DND-41 (cell line): ENCODE measurements at regions not wholly inside any gene's neighbourhood (a gene's known extent, or its start where the extent isn't known, plus 50 kb on each side); places are given as distances from the start of the nearest gene placed in this dataset.

ENCODE experiments used
- CTCF ChIP-seq: IDR thresholded peaks from 2 replicates; pipeline ENCODE4 v1.5.1; 2012; ENCODE audit warnings: borderline replicate concordance, low read length, moderate library complexity, mild to moderate bottlenecking; ENCODE audit not compliant: poor library complexity, severe bottlenecking; ENCODE audit errors: extremely low read depth
- EZH2 ChIP-seq: IDR thresholded peaks from 3 replicates; pipeline ENCODE4 v1.6.1; 2012; ENCODE audit warnings: borderline replicate concordance, low read depth, mild to moderate bottlenecking, moderate library complexity, low read length, inconsistent platforms; ENCODE audit not compliant: severe bottlenecking

GRCh38 chr12:115813256-115813655, 464.2 kb downstream of the MED13L start:
- TF ChIP-seq CTCF (no peak), EZH2 (no peak)
